KMS-11 (cell line): ENCODE measurements at regions not wholly inside any gene's neighbourhood (a gene's known extent, or its start where the extent isn't known, plus 50 kb on each side); places are given as distances from the start of the nearest gene placed in this dataset.

Experiments
- H2AFZ ChIP-seq: fragments of 200-600 bp; sonication (generic); 2 replicates; pipeline ENCODE4 v1.6.1; 2016; ENCODE audit warnings: antibody characterized with exemption, mixed run types, low read depth
- H3K27ac ChIP-seq: fragments of 200-600 bp; sonication (generic); 2 replicates; pipeline ENCODE4 v1.6.1; 2016; ENCODE audit warnings: mild to moderate bottlenecking, mixed run types
- H3K27me3 ChIP-seq: fragments of 200-600 bp; sonication (generic); 2 replicates; pipeline ENCODE4 v1.6.1; 2017; ENCODE audit warnings: mild to moderate bottlenecking, low read depth, mixed run types, moderate library complexity; ENCODE audit not compliant: insufficient read depth
- H3K36me3 ChIP-seq: fragments of 200-600 bp; sonication (generic); 2 replicates; pipeline ENCODE4 v1.6.1; 2017; ENCODE audit warnings: mild to moderate bottlenecking, mixed run types; ENCODE audit not compliant: insufficient read depth
- H3K4me1 ChIP-seq: fragments of 200-600 bp; sonication (generic); 2 replicates; pipeline ENCODE4 v1.6.1; 2016; ENCODE audit warnings: mild to moderate bottlenecking, low read depth, mixed run types; ENCODE audit not compliant: poor library complexity, severe bottlenecking
- H3K4me2 ChIP-seq: fragments of 200-600 bp; sonication (generic); 2 replicates; pipeline ENCODE4 v1.7.0; 2016; ENCODE audit warnings: mild to moderate bottlenecking, mixed run types
- H3K4me3 ChIP-seq: fragments of 200-600 bp; sonication (generic); IDR thresholded peaks from 2 replicates; pipeline ENCODE4 v1.6.1; 2017; ENCODE audit warnings: low read depth, low read length, mixed read lengths; ENCODE audit not compliant: insufficient read depth
- H3K79me2 ChIP-seq: fragments of 200-600 bp; sonication (generic); 2 replicates; pipeline ENCODE4 v1.6.1; 2016; ENCODE audit warnings: low read depth, mixed run types; ENCODE audit not compliant: insufficient read depth
- H3K9ac ChIP-seq: fragments of 200-600 bp; sonication (generic); 2 replicates; pipeline ENCODE4 v1.6.1; 2016; ENCODE audit warnings: mild to moderate bottlenecking, mixed run types
- H4K20me1 ChIP-seq: fragments of 200-600 bp; sonication (generic); 2 replicates; pipeline ENCODE4 v1.6.1; 2016; ENCODE audit warnings: mild to moderate bottlenecking, mixed run types; ENCODE audit not compliant: insufficient read depth
- TF ChIP-seq, protein P1 (sequence below): fragments of 200-600 bp; sonication (generic); conservative IDR thresholded peaks from 2 replicates; pipeline ENCODE4 v1.6.1; 2017; ENCODE audit warnings: low read depth, mild to moderate bottlenecking, antibody characterized with exemption, low read length, moderate library complexity, mixed read lengths

DNA sequence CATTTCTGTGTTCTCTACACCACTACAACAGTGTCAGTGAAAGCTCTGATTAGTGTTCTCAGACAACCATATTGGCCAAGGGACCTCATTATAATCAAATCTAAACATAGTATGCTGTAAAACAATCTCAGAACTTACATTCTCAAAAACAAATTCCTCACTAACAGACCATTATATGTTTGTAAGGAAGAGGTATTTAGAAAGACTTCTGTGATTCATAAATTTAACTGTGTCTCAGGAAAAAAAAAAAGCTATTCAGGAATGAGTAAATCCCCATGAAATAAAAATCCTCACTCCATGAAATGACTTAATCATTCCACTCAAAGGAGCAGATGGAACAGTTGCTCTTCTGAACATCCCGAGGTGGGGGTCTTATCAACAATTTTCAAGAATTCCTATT is 413.0 kb downstream of the CDH2 start:
- Histone ChIP-seq H3K79me2 (no peaks in the 10 kb centered on the region), H2AFZ (no peak overlapping the region), H3K4me1 (no peaks in the 10 kb centered on the region), H3K36me3 (no peaks in the 10 kb centered on the region), H3K4me3 (no peak overlapping the region), H3K27me3 (no peaks in the 10 kb centered on the region), H3K27ac (no peak overlapping the region), H4K20me1 (no peaks in the 10 kb centered on the region), H3K9ac (no peak overlapping the region), H3K4me2 (no peak overlapping the region)
- TF ChIP-seq, protein P1, sequence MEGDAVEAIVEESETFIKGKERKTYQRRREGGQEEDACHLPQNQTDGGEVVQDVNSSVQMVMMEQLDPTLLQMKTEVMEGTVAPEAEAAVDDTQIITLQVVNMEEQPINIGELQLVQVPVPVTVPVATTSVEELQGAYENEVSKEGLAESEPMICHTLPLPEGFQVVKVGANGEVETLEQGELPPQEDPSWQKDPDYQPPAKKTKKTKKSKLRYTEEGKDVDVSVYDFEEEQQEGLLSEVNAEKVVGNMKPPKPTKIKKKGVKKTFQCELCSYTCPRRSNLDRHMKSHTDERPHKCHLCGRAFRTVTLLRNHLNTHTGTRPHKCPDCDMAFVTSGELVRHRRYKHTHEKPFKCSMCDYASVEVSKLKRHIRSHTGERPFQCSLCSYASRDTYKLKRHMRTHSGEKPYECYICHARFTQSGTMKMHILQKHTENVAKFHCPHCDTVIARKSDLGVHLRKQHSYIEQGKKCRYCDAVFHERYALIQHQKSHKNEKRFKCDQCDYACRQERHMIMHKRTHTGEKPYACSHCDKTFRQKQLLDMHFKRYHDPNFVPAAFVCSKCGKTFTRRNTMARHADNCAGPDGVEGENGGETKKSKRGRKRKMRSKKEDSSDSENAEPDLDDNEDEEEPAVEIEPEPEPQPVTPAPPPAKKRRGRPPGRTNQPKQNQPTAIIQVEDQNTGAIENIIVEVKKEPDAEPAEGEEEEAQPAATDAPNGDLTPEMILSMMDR = no peak

DNA sequence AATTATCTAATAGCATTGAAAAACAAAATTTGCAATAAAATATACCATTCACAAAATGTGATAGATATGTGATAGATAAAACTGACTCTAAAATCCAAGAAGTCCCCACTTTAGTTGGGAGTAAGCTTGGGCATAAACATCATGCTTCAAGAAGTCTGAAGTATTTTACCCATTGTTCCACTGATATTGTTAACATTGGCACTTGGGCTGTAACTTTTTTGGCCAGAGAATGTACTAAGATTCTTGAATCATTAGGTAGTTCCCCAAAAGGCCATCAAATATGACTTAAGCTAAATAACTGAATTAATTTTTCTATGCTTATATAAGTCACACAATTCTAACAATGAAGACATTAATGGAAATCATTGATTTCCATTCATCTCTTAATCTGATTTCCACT is 413.6 kb downstream of the CDH2 start:
- Histone ChIP-seq H3K79me2 (no peaks in the 10 kb centered on the region), H3K4me1 (no peaks in the 10 kb centered on the region), H3K4me2 (no peak overlapping the region), H2AFZ (no peak overlapping the region), H3K36me3 (no peaks in the 10 kb centered on the region), H3K27me3 (no peaks in the 10 kb centered on the region), H3K9ac (no peak overlapping the region), H3K4me3 (no peak overlapping the region), H4K20me1 (no peaks in the 10 kb centered on the region), H3K27ac (no peak overlapping the region)
- TF ChIP-seq, protein P1 = no peak

- Histone ChIP-seq H3K36me3 (no peaks in the 10 kb centered on the region), H2AFZ (no peak overlapping the region), H3K9ac (no peak overlapping the region), H3K79me2 (no peaks in the 10 kb centered on the region), H3K4me1 (no peaks in the 10 kb centered on the region), H3K27me3 (no peaks in the 10 kb centered on the region), H3K4me3 (no peak overlapping the region), H3K4me2 (no peak overlapping the region), H4K20me1 (no peaks in the 10 kb centered on the region), H3K27ac (no peak overlapping the region)
- TF ChIP-seq, protein P1 = no peak
These were observed 414.9 kb downstream of the CDH2 start for GRCh38 chr18:27762054-27762453.

GRCh38 chr18:27752944-27753343 is 424.0 kb downstream of the CDH2 start:
- H3K4me3 ChIP-seq = no peak overlapping the region
- H3K79me2 ChIP-seq = no peaks in the 10 kb centered on the region
- H2AFZ ChIP-seq = no peak overlapping the region
- no peaks in the 10 kb centered on the region for H4K20me1 ChIP-seq
- no peaks in the 10 kb centered on the region for H3K36me3 ChIP-seq
- no peak overlapping the region for H3K9ac ChIP-seq
- H3K27ac ChIP-seq = no peak overlapping the region
- no peaks in the 10 kb centered on the region for H3K27me3 ChIP-seq
- TF ChIP-seq, protein P1 = no peak
- H3K4me2 ChIP-seq = no peak overlapping the region
- H3K4me1 ChIP-seq = no peaks in the 10 kb centered on the region
